RWPE2 (cell line): ENCODE measurements at regions not wholly inside any gene's neighbourhood (a gene's known extent, or its start where the extent isn't known, plus 50 kb on each side); places are given as distances from the start of the nearest gene placed in this dataset.
"Not testable (repeated sequence)": the region's sequence is repeated elsewhere in the genome, so short reads cannot be mapped to it uniquely, and the experiment has no call there.

Source experiments
- ATAC-seq: fragments of 200-7000 bp; cut with Tn5 transposase; 3 replicates; pipeline ENCODE4 v1.9.1; 2021; ENCODE audit warnings: low read depth
- DNase-seq: peaks from one replicate; pipeline ENCODE4 v3.0.0-alpha.2; 2020; ENCODE audit warnings: low spot score
- H3K27ac ChIP-seq: fragments of 450-650 bp; 2 replicates; pipeline ENCODE4 v1.5.1; 2017; ENCODE audit warnings: mild to moderate bottlenecking; ENCODE audit not compliant: poor library complexity, severe bottlenecking
- H3K27me3 ChIP-seq: fragments of 250-450 bp; sonication (Bioruptor Pico); 2 replicates; pipeline ENCODE4 v1.5.1; 2021; ENCODE audit warnings: mild to moderate bottlenecking, moderate library complexity; ENCODE audit not compliant: insufficient read depth, poor library complexity, severe bottlenecking
- H3K36me3 ChIP-seq: fragments of 250-450 bp; sonication (Bioruptor Pico); 2 replicates; pipeline ENCODE4 v1.5.1; 2020; ENCODE audit warnings: low read depth, mild to moderate bottlenecking, moderate library complexity
- H3K4me1 ChIP-seq: fragments of 250-450 bp; sonication (Bioruptor Pico); 2 replicates; pipeline ENCODE4 v1.5.1; 2021; ENCODE audit warnings: mild to moderate bottlenecking, moderate library complexity; ENCODE audit not compliant: insufficient read depth, poor library complexity, severe bottlenecking
- H3K4me3 ChIP-seq: fragments of 250-450 bp; sonication (Bioruptor Pico); 2 replicates; pipeline ENCODE4 v1.5.1; 2021; ENCODE audit warnings: mild to moderate bottlenecking, moderate library complexity; ENCODE audit not compliant: severe bottlenecking
- H3K9me3 ChIP-seq: fragments of 250-450 bp; sonication (Bioruptor Pico); 2 replicates; pipeline ENCODE4 v1.5.1; 2021; ENCODE audit warnings: mild to moderate bottlenecking, moderate library complexity; ENCODE audit not compliant: severe bottlenecking
- CTCF ChIP-seq: fragments of 450-650 bp; IDR thresholded peaks from one replicate; pipeline ENCODE4 v1.5.1; 2017; ENCODE audit warnings: mild to moderate bottlenecking, moderate library complexity; ENCODE audit not compliant: poor library complexity, severe bottlenecking

GRCh38 chrX:3178329-3178728 is 137.1 kb downstream of the ARSF start:
- no peak for TF ChIP-seq CTCF
- Histone ChIP-seq H3K27ac (peak overlapping the region; percentile 18), H3K27me3 (no peaks in the 10 kb centered on the region), H3K9me3 (no peaks in the 10 kb centered on the region), H3K4me3 (no peak overlapping the region), H3K4me1 (peaks cover 17% of the 10 kb centered on the region), H3K36me3 (no peaks in the 10 kb centered on the region)
- ATAC-seq, result no peak
- no peak for DNase-seq

- no peaks in the 10 kb centered on the region for H3K36me3 ChIP-seq
- DNase-seq (no peak), ATAC-seq (peak; percentile 74)
- TF ChIP-seq CTCF, result no peak
- no peak overlapping the region for H3K4me3 ChIP-seq
- peaks cover 17% of the 10 kb centered on the region for H3K4me1 ChIP-seq
- peak overlapping the region; percentile 18 for H3K27ac ChIP-seq
- no peaks in the 10 kb centered on the region for H3K9me3 ChIP-seq
- H3K27me3 ChIP-seq, result no peaks in the 10 kb centered on the region
Observed at GRCh38 chrX:3177851-3178250, 136.6 kb downstream of the ARSF start.

- peaks cover 17% of the 10 kb centered on the region for H3K4me1 ChIP-seq
- H3K36me3 ChIP-seq, result no peaks in the 10 kb centered on the region
- DNase-seq (no peak), ATAC-seq (no peak)
- no peaks in the 10 kb centered on the region for H3K27me3 ChIP-seq
- TF ChIP-seq CTCF, result no peak
- peak overlapping the region; percentile 52 for H3K27ac ChIP-seq
- H3K9me3 ChIP-seq, result no peaks in the 10 kb centered on the region
- no peak overlapping the region for H3K4me3 ChIP-seq
Observed at GRCh38 chrX:3176439-3176820, 135.2 kb downstream of the ARSF start.

GRCh38 chrX:3175659-3176438 is 134.6 kb downstream of the ARSF start:
- H3K4me3 ChIP-seq, result no peak overlapping the region
- H3K9me3 ChIP-seq, result no peaks in the 10 kb centered on the region
- no peaks in the 10 kb centered on the region for H3K27me3 ChIP-seq
- no peaks in the 10 kb centered on the region for H3K36me3 ChIP-seq
- H3K4me1 ChIP-seq, result peaks cover 17% of the 10 kb centered on the region
- DNase-seq (no peak), ATAC-seq (no peak)
- no peak for TF ChIP-seq CTCF
- peak overlapping the region; percentile 52 for H3K27ac ChIP-seq

GRCh38 chrX:3172156-3172555 is 130.9 kb downstream of the ARSF start:
- H3K36me3 ChIP-seq, H3K9me3 ChIP-seq, H3K4me3 ChIP-seq, H3K27me3 ChIP-seq, ATAC-seq, DNase-seq, H3K27ac ChIP-seq: not testable (repeated sequence)
- H3K4me1 ChIP-seq, result peaks cover 12% of the 10 kb centered on the region
